ENCODE measurements at regions not wholly inside any gene's neighbourhood (a gene's known extent, or its start where the extent isn't known, plus 50 kb on each side); places are given as distances from the start of the nearest gene placed in this dataset.
A peak's percentile ranks its signal among the peaks of the same experiment; 100 is the strongest.
"Not testable (repeated sequence)": the region's sequence is repeated elsewhere in the genome, so short reads cannot be mapped to it uniquely, and the experiment has no call there.

- not testable (repeated sequence) for H3K4me1 Mint-ChIP-seq (ENCODE audit: unreplicated experiment); DNase-seq (ENCODE audit: low spot score); H3K27me3 Mint-ChIP-seq (ENCODE audit: unreplicated experiment); H3K36me3 Mint-ChIP-seq (ENCODE audit: low read depth, unreplicated experiment); H3K9me3 Mint-ChIP-seq (ENCODE audit: unreplicated experiment)
- peak overlapping the region; percentile 80 for H3K27ac Mint-ChIP-seq (ENCODE audit: unreplicated experiment)
- peak overlapping the region; percentile 65 for H3K4me3 Mint-ChIP-seq (ENCODE audit: unreplicated experiment)
These were observed 309.4 kb downstream of the ZNF37A start for GRCh38 chr10:38403347-38404117.

DNA sequence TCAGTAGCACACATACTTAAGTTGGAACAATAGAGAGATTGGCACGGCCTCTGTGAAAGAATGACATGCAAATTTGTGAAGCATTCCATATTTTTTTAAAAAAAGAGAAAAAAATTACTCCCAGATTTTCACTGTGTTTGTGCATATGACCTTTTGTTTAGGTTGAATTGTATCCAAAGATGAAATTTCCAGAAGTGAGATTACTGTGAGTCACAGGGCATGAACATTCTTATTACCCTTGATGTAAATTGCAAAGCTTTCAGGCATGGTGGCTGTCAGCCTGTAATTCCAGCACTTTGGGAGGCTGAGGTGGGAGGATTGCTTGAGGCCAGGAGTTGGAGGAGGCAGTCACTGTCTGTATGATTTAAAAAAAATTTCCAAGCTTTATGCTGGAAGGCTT is 329.5 kb downstream of the ZNF37A start:
- H3K4me3 Mint-ChIP-seq (ENCODE audit: unreplicated experiment); DNase-seq (ENCODE audit: low spot score); H3K27me3 Mint-ChIP-seq (ENCODE audit: unreplicated experiment); H3K4me1 Mint-ChIP-seq (ENCODE audit: unreplicated experiment); H3K27ac Mint-ChIP-seq (ENCODE audit: unreplicated experiment); H3K9me3 Mint-ChIP-seq (ENCODE audit: unreplicated experiment); H3K36me3 Mint-ChIP-seq (ENCODE audit: low read depth, unreplicated experiment): not testable (repeated sequence)

- H3K9me3 Mint-ChIP-seq (ENCODE audit: unreplicated experiment); H3K4me1 Mint-ChIP-seq (ENCODE audit: unreplicated experiment); H3K27me3 Mint-ChIP-seq (ENCODE audit: unreplicated experiment); H3K27ac Mint-ChIP-seq (ENCODE audit: unreplicated experiment); DNase-seq (ENCODE audit: low spot score); H3K4me3 Mint-ChIP-seq (ENCODE audit: unreplicated experiment): not testable (repeated sequence)
- peaks cover 13% of the 10 kb centered on the region for H3K36me3 Mint-ChIP-seq (ENCODE audit: low read depth, unreplicated experiment)
These were observed 336.1 kb downstream of the ZNF37A start for GRCh38 chr10:38430242-38430641.

DNA sequence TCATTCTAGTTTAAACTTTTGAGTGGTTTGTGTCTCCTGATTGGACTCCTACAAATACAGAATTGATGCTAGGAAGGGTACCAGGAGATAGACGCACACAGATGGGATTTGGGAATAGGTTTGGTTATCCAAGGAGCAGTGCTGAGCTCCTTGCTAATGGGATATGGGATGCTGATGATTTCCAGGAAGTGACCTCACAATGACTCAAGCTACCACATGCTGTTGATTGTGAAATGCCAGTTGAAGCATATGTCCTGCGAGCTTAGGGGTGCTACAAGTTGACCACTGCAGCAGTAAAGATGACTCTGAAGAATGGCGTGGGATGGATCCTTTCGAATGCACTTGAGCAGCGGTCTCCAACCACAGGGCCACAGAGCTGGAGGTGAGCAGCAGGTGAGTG is 343.2 kb downstream of the ZNF37A start:
- H3K27ac Mint-ChIP-seq (ENCODE audit: unreplicated experiment); H3K4me1 Mint-ChIP-seq (ENCODE audit: unreplicated experiment); DNase-seq (ENCODE audit: low spot score); H3K27me3 Mint-ChIP-seq (ENCODE audit: unreplicated experiment); H3K4me3 Mint-ChIP-seq (ENCODE audit: unreplicated experiment): not testable (repeated sequence)
- peaks cover 11% of the 10 kb centered on the region for H3K9me3 Mint-ChIP-seq (ENCODE audit: unreplicated experiment)
- peaks cover 13% of the 10 kb centered on the region for H3K36me3 Mint-ChIP-seq (ENCODE audit: low read depth, unreplicated experiment)

GRCh38 chr10:38448614-38449355 is 354.6 kb downstream of the ZNF37A start:
- peaks cover 14% of the 10 kb centered on the region for H3K36me3 Mint-ChIP-seq (ENCODE audit: low read depth, unreplicated experiment)
- DNase-seq (ENCODE audit: low spot score); H3K27me3 Mint-ChIP-seq (ENCODE audit: unreplicated experiment); H3K4me3 Mint-ChIP-seq (ENCODE audit: unreplicated experiment); H3K27ac Mint-ChIP-seq (ENCODE audit: unreplicated experiment); H3K4me1 Mint-ChIP-seq (ENCODE audit: unreplicated experiment); H3K9me3 Mint-ChIP-seq (ENCODE audit: unreplicated experiment): not testable (repeated sequence)

GRCh38 chr10:38449618-38450017 is 355.5 kb downstream of the ZNF37A start:
- H3K4me1 Mint-ChIP-seq (ENCODE audit: unreplicated experiment); H3K9me3 Mint-ChIP-seq (ENCODE audit: unreplicated experiment); H3K4me3 Mint-ChIP-seq (ENCODE audit: unreplicated experiment); H3K27me3 Mint-ChIP-seq (ENCODE audit: unreplicated experiment); H3K27ac Mint-ChIP-seq (ENCODE audit: unreplicated experiment); DNase-seq (ENCODE audit: low spot score): not testable (repeated sequence)
- peaks cover 14% of the 10 kb centered on the region for H3K36me3 Mint-ChIP-seq (ENCODE audit: low read depth, unreplicated experiment)

DNA sequence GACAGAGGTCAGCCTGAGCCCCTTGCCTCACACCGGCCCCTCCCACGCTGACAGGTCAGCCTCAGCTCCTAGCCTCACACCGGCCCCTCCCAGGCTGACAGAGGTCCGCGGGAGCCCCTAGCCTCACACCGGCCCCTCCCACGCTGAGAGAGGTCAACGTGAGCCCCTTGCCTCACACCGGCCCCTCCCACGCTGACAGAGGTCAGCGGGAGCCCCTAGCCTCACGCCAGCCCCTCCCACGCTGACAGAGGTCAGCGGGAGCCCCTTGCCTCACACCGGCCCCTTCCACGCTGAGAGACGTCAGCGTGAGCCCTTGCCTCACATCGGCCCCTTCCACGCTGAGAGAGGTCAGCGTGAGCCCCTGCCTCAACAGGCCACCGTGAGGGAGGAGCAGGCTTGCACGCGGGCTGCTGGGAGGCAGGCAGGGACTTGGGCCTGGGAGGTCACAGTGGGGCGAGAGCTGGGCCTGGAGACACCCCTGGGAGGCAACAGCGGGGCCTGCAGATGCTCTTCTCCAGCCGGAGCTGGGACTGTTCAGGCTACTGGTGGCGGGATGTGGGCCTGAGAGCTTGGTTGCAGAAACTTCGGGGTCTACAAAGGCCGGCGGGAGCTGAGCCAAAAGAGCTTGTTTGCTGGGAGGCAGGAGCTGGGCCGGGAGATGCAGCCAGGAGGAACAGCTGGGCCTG is 356.4 kb downstream of the ZNF37A start:
- not testable (repeated sequence) for H3K4me3 Mint-ChIP-seq (ENCODE audit: unreplicated experiment); H3K4me1 Mint-ChIP-seq (ENCODE audit: unreplicated experiment); H3K27me3 Mint-ChIP-seq (ENCODE audit: unreplicated experiment); H3K9me3 Mint-ChIP-seq (ENCODE audit: unreplicated experiment); DNase-seq (ENCODE audit: low spot score); H3K27ac Mint-ChIP-seq (ENCODE audit: unreplicated experiment)
- peaks cover 14% of the 10 kb centered on the region for H3K36me3 Mint-ChIP-seq (ENCODE audit: low read depth, unreplicated experiment)

GRCh38 chr10:38451306-38451967 is 357.3 kb downstream of the ZNF37A start:
- not testable (repeated sequence) for H3K27me3 Mint-ChIP-seq (ENCODE audit: unreplicated experiment); H3K4me1 Mint-ChIP-seq (ENCODE audit: unreplicated experiment); H3K9me3 Mint-ChIP-seq (ENCODE audit: unreplicated experiment); DNase-seq (ENCODE audit: low spot score); H3K27ac Mint-ChIP-seq (ENCODE audit: unreplicated experiment)
- Mint-ChIP-seq H3K4me3 (ENCODE audit: unreplicated experiment) (peak overlapping the region; percentile 62), H3K36me3 (ENCODE audit: low read depth, unreplicated experiment) (peaks cover 14% of the 10 kb centered on the region)

All from endothelial cell (in vitro differentiated cells).